ENCODE measurements at regions not wholly inside any gene's neighbourhood (a gene's known extent, or its start where the extent isn't known, plus 50 kb on each side); places are given as distances from the start of the nearest gene placed in this dataset.
"Not testable (repeated sequence)": the region's sequence is repeated elsewhere in the genome, so short reads cannot be mapped to it uniquely, and the experiment has no call there.

DNA sequence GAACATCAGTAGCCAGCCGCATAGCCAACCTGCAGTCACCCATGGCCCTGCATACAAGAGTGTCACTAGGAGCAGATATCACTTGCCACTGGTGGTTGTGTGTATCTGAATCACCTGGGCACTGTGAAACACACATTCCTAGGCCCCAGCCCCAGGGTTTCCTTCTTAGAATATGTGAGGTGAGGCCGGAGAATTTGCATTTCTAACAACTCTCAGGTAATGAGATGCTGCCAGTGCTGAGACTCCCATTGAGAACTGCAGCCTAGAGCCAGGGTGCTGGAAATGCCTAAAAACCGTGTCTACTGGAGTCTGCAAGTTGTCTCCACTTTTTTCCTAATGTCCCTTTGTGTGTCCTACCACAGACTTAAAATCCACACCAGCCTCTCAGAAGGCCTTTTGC lies 232.0 kb upstream of the PLGLB2 start:
- DNase-seq (ENCODE audit: low read depth), result not testable (repeated sequence)

GRCh38 chr2:87516369-87516967 lies 231.4 kb upstream of the PLGLB2 start:
- not testable (repeated sequence) for DNase-seq (ENCODE audit: low read depth)

DNA sequence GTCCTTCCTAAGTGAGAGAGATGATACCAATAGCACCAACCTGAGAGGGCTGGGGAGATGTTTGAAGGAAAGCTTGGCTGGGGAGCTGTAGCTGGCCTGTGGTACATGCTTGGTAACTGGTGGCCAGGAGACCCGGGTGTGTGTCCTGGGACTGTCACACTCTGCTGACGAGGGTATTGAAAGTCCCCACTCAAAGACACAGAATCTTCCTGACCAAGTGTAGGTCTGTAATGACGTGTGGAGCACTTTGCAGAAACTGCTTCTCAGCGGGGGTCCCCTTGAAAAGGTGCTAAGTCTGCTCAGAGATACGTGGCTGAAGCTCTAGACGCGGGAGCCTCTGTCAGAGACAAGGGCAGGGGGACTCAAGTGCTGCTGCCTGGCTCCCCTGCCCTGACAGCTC lies 230.4 kb upstream of the PLGLB2 start:
- DNase-seq (ENCODE audit: low read depth), result not testable (repeated sequence)

- not testable (repeated sequence) for DNase-seq (ENCODE audit: low read depth)
Measured at GRCh38 chr2:87518066-87518465, 229.8 kb upstream of the PLGLB2 start.

DNA sequence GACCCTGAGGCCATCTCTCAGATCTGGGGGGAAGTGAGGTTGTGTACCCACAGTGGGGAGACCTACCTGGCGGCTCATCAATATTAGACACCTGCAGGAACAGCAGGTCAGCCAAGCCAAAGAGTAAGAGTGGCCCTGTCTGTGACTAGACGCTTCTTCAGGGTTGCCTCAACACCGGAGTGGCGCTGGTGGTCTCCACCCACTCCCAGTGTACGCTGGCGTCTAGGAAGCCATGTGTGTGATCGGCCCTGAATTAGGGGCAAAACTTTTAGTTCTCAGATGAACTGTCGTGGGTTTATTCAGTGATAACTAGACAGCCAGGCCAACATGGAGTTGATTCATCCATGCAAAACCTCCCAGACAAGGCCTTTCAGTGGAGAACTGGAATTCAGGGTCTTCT lies 229.3 kb upstream of the PLGLB2 start:
- DNase-seq (ENCODE audit: low read depth), result not testable (repeated sequence)

GRCh38 chr2:87519158-87520011 lies 228.5 kb upstream of the PLGLB2 start:
- DNase-seq (ENCODE audit: low read depth), result not testable (repeated sequence)

GRCh38 chr2:87521057-87521456 lies 226.8 kb upstream of the PLGLB2 start:
- not testable (repeated sequence) for DNase-seq (ENCODE audit: low read depth)

GRCh38 chr2:87521489-87521888 lies 226.4 kb upstream of the PLGLB2 start:
- not testable (repeated sequence) for DNase-seq (ENCODE audit: low read depth)

DNA sequence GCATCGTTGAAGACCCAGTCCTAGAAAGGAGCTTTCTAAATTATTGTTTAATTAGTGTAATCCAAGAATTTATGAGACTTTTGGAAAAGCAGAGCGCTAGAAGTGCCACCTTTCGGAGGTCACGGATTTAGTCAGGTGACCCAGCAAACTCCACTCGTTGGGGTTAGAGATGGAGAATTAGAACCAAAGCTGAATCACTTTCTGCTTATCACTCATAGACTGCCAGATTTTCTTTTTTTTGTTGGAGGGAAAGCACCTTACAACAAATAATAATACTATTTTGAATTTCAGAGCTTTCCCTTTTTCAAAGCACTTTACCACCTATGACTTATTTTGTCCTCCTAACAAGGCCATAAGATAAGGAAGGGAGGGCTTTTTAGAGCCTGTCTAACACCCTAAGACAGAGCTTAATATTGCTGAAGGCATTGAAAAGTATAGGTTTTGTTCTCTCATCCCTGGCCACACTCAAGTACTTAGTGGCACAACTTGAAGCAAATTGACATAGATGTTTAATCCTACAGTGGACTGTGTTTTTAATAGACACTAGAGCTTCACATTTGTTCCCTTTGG lies 223.2 kb upstream of the PLGLB2 start:
- DNase-seq (ENCODE audit: low read depth), result not testable (repeated sequence)

- DNase-seq (ENCODE audit: low read depth), result not testable (repeated sequence)
Measured at GRCh38 chr2:87525497-87525991, 222.3 kb upstream of the PLGLB2 start.

DNA sequence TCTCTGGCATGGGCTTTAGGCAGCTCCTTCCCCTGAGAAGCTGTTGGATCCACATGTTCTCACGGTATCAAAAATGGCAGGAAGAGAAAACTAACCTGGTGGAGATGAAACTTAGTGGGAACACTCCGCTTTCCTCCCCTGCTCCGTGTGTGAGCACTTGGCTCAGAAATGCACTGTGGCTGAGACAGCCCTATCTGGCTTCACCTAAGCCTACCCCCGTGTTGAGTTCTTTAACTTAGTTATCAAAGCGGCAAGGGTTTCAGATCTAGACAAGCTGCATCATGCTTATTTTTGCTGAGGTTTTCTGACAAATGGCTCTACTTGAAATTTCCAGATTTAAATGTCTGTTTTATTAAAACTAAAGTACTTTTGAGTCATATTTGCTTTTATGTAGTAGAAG lies 221.6 kb upstream of the PLGLB2 start:
- not testable (repeated sequence) for DNase-seq (ENCODE audit: low read depth)

DNA sequence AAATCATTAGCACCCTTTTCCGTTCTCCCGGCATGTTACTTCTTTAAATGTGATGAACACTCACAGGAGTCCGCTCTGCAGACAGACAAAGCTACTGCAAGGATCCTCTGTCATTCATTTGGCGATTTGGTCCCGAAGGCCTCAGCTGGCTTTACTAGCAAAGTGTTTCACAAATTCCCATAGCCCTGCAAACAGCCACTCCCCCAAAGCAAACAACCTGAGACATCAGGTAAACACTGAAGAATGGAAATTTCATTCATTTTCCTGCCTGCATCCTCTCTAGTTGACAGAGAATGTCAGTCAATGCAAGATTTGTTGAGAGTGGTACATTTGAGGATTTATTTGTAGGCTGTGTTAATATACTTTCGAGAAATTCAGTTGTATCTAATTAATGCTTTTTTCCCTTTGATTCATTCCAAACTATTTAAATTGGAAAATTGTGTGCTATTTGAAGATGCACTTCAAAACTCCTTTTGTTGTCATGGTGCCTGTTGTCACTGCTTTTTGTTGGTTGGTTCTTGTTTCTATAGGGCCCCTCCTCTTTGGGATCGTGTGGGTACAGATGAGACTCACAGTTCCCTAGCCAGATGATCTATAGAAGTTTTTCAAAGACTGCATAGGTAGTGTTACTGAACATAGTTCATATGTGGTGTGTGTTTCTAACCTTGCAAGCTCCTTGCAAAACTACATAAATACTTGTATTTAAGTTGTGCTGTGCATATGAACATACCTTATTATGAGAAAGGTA lies 215.7 kb upstream of the PLGLB2 start:
- DNase-seq (ENCODE audit: low read depth), result not testable (repeated sequence)

GRCh38 chr2:87533390-87534272 lies 214.3 kb upstream of the PLGLB2 start:
- not testable (repeated sequence) for DNase-seq (ENCODE audit: low read depth)

DNA sequence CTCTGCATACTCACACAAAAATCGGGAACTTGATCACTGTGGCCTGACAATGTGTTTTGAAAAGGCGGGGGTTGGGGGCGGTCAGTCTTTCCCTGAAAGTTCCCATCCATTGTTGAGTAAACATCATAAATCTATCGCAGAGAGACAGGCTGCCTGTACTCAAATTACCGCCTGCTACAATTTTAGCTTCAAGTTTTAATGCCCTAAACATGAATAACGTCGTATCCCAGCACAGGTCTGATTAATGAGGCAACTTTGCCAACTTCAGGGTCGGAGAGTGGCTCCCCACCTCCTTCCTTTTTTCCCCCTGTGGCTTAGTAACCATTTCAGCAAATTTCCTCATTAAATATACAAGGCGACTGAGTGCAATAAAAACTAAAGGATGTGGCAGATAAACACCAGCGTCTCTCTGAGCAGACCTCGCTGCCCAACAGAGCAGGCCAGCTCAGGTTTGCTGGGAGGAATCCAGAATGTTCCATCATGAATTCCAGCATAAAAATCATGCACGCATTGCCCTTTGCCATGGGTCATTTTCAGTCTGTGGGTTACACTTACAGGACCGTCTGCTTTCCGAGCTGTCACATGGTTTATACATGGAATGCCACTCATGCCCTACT lies 213.5 kb upstream of the PLGLB2 start:
- DNase-seq (ENCODE audit: low read depth), result not testable (repeated sequence)

DNA sequence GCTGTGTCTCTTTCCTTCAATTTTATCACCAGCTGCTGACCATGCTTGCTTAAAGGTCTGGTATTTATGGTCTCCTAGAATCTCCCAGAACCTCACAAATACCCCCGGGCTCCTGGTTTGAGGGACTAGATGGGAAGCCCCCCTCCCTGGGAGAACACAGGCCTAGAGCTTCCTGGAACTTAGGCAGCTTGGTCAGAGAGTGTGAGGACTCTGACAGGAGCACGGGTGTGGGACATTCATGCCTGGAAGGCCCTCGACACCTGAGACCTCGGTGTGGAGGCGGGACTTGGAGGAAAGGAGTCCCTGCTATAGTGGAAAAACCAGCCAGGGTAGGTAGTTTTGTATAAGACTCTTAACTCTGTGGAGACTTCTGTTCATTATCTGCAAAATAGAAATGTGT lies 211.5 kb upstream of the PLGLB2 start:
- DNase-seq (ENCODE audit: low read depth), result not testable (repeated sequence)

DNA sequence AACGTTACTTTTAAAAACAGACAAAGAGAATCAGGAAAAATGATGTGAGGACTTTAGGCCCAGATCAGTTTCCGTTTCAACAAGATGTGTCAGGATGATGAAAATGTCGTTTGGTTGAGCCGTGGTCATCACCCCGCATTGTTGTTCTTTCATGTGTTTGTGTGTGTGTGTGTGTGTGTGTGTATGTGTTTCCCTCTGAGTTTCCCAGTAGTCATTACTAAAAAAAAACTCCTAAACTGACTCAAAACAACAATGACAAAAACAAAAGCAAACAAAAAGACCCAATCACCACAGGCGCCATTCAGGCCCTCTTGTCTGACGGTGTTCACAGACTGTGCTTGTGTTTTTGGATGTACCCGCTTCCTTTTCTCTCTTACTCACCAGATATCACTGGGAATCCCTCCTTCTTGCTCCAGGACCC lies 210.6 kb upstream of the PLGLB2 start:
- not testable (repeated sequence) for DNase-seq (ENCODE audit: low read depth)

DNA sequence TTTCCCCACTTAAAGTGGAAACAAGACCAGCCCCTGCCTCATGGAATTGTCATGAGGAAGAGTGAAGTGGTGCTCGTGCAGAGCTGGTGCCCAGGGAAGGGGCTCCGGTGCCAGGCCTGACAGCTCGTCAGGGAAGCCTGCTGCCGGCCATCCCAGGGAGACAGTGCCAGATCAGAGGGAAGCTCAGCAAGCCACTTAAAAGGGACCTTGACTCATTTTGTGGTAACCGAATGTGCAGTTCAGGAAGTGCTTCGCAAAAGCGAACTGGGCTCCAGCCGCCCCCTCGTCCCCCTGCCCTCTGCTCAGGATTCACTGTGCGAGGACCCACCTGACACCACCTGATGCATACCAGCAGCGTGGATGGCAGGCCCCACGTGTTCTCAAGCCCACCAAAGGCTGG lies 209.6 kb upstream of the PLGLB2 start:
- not testable (repeated sequence) for DNase-seq (ENCODE audit: low read depth)

DNA sequence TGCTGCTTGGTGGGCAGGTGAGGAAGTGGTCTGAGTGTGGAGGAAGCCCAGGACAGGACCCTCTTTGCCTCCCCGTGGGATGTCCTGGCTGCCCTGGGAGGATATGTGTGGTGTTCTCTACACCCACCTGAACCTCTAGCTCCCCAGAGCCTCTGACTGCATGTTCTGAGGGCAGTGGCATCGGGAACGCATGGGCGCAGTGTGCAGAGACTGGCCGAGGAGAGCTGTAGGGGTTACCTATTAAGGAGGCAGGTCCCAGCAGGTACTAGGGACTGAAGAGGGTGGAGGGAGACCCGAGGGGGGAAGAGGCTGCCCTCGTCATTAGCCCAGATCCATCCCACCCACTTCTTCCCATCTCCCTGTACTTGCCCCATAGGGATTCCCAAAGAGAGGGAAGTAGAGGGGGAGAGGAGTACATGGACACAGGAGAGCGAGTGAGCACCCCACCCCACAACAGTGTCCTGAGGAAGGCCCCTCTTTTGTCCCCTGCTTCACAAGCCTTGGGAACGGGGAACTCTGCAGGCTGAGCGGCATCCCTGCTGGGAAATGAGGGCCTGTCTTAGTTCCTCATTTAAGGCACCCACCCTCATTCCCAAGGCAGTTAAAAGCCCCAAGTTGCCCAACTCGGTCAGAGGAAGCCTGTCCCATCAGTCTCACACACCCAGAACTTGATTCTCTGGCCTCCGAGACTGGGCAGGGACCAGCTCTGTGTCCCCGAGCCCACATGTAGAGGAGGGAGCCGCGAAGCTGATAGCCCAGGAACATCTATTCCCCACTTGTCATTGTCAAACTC lies 208.5 kb upstream of the PLGLB2 start:
- DNase-seq (ENCODE audit: low read depth), result not testable (repeated sequence)

DNA sequence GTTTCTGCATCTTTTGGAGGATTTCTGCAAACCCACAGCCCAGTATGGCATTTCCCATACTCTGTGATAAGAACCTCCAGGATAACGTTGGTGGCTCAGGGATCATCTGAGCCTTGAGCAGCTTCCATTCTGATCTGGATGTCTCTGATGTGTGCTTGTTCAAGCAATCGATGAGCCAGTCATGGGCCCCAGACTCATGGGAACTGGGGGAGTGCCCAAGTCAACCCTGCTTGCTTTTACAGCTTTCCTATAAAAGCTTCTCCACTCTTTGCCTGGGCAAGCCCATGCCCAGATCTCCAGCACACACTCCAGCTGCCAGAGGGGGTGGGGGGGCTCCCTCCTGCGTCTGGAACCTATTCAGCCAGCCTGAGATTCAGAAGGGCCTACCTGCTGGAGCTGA lies 207.6 kb upstream of the PLGLB2 start:
- DNase-seq (ENCODE audit: low read depth), result not testable (repeated sequence)
